Panc1 (cell line): ENCODE measurements at regions not wholly inside any gene's neighbourhood (a gene's known extent, or its start where the extent isn't known, plus 50 kb on each side); places are given as distances from the start of the nearest gene placed in this dataset.

Experiments used
- ATAC-seq: fragments of 200-7000 bp; cut with Tn5 transposase; 2 replicates; pipeline ENCODE4 v1.9.1; 2020; ENCODE audit warnings: mild to moderate bottlenecking, moderate library complexity
- BruUV-seq: library from RNA; stranded (reverse); fragments of 400-500 nt; replicated peaks from 2 replicates; lab custom pipeline; 2021; lab: Mats Ljungman, UMichigan
- CTCF ChIA-PET: fragments of 300-600 bp; sonication (Branson Sonifier 250); formaldehyde crosslinking; loops from one replicate; lab custom pipeline; 2022; ENCODE audit warnings: antibody characterized with exemption; lab: Charles Lee
- POLR2A ChIA-PET: fragments of 300-600 bp; sonication (Branson Sonifier 250); formaldehyde crosslinking; loops from one replicate; lab custom pipeline; 2022; ENCODE audit warnings: antibody characterized with exemption; lab: Charles Lee
- DNase-seq: peaks from one replicate; pipeline ENCODE4 v3.0.0-alpha.2; 2010; ENCODE audit warnings: low read depth, low spot score
- H3K27ac ChIP-seq: 2 replicates; pipeline ENCODE4 v1.5.1; 2011; ENCODE audit warnings: mild to moderate bottlenecking, low read length, inconsistent platforms
- H3K27me3 ChIP-seq: fragments of 200-500 bp; sonication (Bioruptor generic); 2 replicates; pipeline ENCODE4 v1.6.0; 2014; ENCODE audit warnings: low read length, inconsistent platforms; ENCODE audit not compliant: control insufficient read depth, insufficient read depth
- H3K36me3 ChIP-seq: fragments of 200-500 bp; sonication (Bioruptor generic); 2 replicates; pipeline ENCODE4 v1.5.1; 2014; ENCODE audit warnings: inconsistent platforms, mild to moderate bottlenecking, low read length, moderate library complexity; ENCODE audit not compliant: control insufficient read depth, insufficient read depth
- H3K4me1 ChIP-seq: 2 replicates; pipeline ENCODE4 v1.5.1; 2011; ENCODE audit warnings: inconsistent platforms, mild to moderate bottlenecking, low read length, moderate library complexity; ENCODE audit not compliant: control insufficient read depth, insufficient read depth
- H3K4me3 ChIP-seq, 2 experiments: 2 replicates each; pipeline ENCODE4 v1.5.1; 2011 to 2012; ENCODE audit warnings: low read depth in 2 of 2, low read length in 2 of 2, mild to moderate bottlenecking in 2 of 2, inconsistent platforms in 1 of 2, moderate library complexity in 1 of 2
- H3K9me3 ChIP-seq: fragments of 200-500 bp; sonication (Bioruptor generic); 2 replicates; pipeline ENCODE4 v1.5.1; 2014; ENCODE audit warnings: low read depth, mild to moderate bottlenecking, inconsistent platforms, low read length, moderate library complexity; ENCODE audit not compliant: control insufficient read depth, insufficient read depth
- POLR2AphosphoS5 ChIP-seq: IDR thresholded peaks from 2 replicates; pipeline ENCODE4 v1.6.1; 2012; ENCODE audit warnings: mild to moderate bottlenecking, low read depth, low read length, moderate library complexity
- SIN3A ChIP-seq: IDR thresholded peaks from 2 replicates; pipeline ENCODE4 v1.6.1; 2012; ENCODE audit warnings: low read depth, mild to moderate bottlenecking, low read length, moderate library complexity, borderline replicate concordance; ENCODE audit not compliant: insufficient read depth
- TCF7L2 ChIP-seq: IDR thresholded peaks from 2 replicates; pipeline ENCODE4 v1.6.1; 2011; ENCODE audit warnings: mild to moderate bottlenecking, low read depth, low read length, inconsistent platforms
- in situ Hi-C: cut with HindIII; loops from 2 replicates; pipeline ENCODE4 v1.10.0; 2016; ENCODE audit warnings: low sequenced_read_pairs, low pct_unique_long_range_greater_than_20kb
- intact Hi-C: fragments of 100-400 bp; cut with micrococcal nuclease; formaldehyde crosslinking; loops from one replicate; pipeline ENCODE4 v1.10.0; 2022; ENCODE audit not compliant: unreplicated experiment
- TF ChIP-seq, protein P1 (sequence below): fragments of 450-650 bp; IDR thresholded peaks from 2 replicates; pipeline ENCODE4 v1.5.1; 2017; ENCODE audit warnings: mild to moderate bottlenecking
- TF ChIP-seq, protein P2 (sequence below), 2 experiments: IDR thresholded peaks; 2 replicates each; pipeline ENCODE4 v1.6.1; 2011 to 2012; ENCODE audit warnings: low read depth in 2 of 2, control low read depth in 1 of 2, low read length in 1 of 2, mild to moderate bottlenecking in 1 of 2, moderate library complexity in 1 of 2; ENCODE audit not compliant: insufficient read depth in 1 of 2

DNA sequence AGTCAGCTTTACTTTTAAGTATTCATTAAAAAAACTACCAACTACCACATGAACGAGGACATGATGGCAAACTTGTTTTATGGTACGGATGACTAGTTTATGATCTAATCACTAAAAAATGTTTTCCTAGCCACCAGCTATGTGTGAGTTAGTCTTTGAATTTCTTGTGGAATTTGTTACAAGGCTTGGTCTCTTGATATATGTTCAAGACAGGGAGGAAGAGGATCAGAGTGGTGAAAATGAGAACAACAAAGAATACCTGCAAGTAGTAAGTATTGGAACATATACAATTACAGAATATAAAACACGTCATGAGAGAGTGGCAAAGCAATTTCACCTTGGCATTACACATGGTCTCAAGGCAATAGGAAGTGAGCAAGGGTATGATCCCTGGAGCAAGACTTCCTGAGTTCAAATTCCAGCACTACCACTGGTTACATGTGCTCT, 548.6 kb upstream of the TLE4 start:
- Histone ChIP-seq H3K4me1 (no peaks in the 10 kb centered on the region), H3K9me3 (no peaks in the 10 kb centered on the region), H3K36me3 (no peaks in the 10 kb centered on the region), H3K27me3 (no peaks in the 10 kb centered on the region), H3K27ac (no peak overlapping the region), H3K4me3 (no peak overlapping the region)
- intact Hi-C loops (no loop called here), in situ Hi-C loops (no loop called here)
- ChIA-PET CTCF (no interaction called here), POLR2A (interaction anchor here (0.6 kb wide), 1 partner anchor 47 kb away, joined by 5 read pairs; no protein-coding TSS in a partner anchor)
- DNase-seq (peak; percentile 43), ATAC-seq (no peak)
- no TSS peak for BruUV-seq
- TF ChIP-seq TCF7L2: no peak
- TF ChIP-seq, protein P1, sequence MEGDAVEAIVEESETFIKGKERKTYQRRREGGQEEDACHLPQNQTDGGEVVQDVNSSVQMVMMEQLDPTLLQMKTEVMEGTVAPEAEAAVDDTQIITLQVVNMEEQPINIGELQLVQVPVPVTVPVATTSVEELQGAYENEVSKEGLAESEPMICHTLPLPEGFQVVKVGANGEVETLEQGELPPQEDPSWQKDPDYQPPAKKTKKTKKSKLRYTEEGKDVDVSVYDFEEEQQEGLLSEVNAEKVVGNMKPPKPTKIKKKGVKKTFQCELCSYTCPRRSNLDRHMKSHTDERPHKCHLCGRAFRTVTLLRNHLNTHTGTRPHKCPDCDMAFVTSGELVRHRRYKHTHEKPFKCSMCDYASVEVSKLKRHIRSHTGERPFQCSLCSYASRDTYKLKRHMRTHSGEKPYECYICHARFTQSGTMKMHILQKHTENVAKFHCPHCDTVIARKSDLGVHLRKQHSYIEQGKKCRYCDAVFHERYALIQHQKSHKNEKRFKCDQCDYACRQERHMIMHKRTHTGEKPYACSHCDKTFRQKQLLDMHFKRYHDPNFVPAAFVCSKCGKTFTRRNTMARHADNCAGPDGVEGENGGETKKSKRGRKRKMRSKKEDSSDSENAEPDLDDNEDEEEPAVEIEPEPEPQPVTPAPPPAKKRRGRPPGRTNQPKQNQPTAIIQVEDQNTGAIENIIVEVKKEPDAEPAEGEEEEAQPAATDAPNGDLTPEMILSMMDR: no peak
- TF ChIP-seq POLR2AphosphoS5: no peak
- no peak for TF ChIP-seq SIN3A
- TF ChIP-seq, protein P2, sequence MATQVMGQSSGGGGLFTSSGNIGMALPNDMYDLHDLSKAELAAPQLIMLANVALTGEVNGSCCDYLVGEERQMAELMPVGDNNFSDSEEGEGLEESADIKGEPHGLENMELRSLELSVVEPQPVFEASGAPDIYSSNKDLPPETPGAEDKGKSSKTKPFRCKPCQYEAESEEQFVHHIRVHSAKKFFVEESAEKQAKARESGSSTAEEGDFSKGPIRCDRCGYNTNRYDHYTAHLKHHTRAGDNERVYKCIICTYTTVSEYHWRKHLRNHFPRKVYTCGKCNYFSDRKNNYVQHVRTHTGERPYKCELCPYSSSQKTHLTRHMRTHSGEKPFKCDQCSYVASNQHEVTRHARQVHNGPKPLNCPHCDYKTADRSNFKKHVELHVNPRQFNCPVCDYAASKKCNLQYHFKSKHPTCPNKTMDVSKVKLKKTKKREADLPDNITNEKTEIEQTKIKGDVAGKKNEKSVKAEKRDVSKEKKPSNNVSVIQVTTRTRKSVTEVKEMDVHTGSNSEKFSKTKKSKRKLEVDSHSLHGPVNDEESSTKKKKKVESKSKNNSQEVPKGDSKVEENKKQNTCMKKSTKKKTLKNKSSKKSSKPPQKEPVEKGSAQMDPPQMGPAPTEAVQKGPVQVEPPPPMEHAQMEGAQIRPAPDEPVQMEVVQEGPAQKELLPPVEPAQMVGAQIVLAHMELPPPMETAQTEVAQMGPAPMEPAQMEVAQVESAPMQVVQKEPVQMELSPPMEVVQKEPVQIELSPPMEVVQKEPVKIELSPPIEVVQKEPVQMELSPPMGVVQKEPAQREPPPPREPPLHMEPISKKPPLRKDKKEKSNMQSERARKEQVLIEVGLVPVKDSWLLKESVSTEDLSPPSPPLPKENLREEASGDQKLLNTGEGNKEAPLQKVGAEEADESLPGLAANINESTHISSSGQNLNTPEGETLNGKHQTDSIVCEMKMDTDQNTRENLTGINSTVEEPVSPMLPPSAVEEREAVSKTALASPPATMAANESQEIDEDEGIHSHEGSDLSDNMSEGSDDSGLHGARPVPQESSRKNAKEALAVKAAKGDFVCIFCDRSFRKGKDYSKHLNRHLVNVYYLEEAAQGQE (IDR thresholded peaks at IDR 0.05; ENCODE audit: insufficient read depth in 1 of 2, low read depth in 2 of 2, low read length in 1 of 2): no peak

DNA sequence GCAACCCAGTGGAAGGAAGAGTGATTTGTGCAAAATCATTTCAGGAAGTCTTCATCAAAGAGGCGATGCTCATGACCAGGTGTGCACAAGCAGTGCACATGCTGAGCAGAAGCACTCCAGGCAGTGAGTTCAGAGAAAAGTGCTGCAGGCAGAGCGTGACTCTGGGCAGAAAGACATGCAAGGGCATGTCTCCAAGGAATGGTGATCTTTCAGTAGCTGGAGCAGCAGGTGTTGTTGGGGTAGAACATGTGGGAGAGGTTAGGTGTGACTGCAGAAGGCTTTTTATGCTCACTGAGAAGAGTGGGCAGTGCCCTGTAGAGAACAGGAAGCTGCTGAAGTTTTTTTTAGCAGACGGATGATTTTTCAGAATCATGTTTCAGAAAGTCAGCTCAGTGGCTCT, 545.4 kb upstream of the TLE4 start:
- no TSS peak for BruUV-seq
- no peak for DNase-seq
- Histone ChIP-seq H3K9me3 (no peaks in the 10 kb centered on the region), H3K27me3 (no peaks in the 10 kb centered on the region), H3K27ac (no peak overlapping the region), H3K4me3 (no peak overlapping the region), H3K4me1 (no peaks in the 10 kb centered on the region), H3K36me3 (no peaks in the 10 kb centered on the region)
- in situ Hi-C loops: no loop called here
- CTCF ChIA-PET: no interaction called here
- POLR2A ChIA-PET: no interaction called here
- no peak for ATAC-seq
- TF ChIP-seq, protein P1: no peak
- TF ChIP-seq, protein P2 (IDR thresholded peaks at IDR 0.05; ENCODE audit: insufficient read depth in 1 of 2, low read depth in 2 of 2, low read length in 1 of 2): no peak
- no peak for TF ChIP-seq TCF7L2
- intact Hi-C loops: no loop called here
